GM12878 (cell line): ENCODE measurements at regions not wholly inside any gene's neighbourhood (a gene's known extent, or its start where the extent isn't known, plus 50 kb on each side); places are given as distances from the start of the nearest gene placed in this dataset.

Experiments
- ATAC-seq: fragments of 200-7000 bp; cut with Tn5 transposase; 3 replicates; pipeline ENCODE4 v1.9.1; 2020; ENCODE audit warnings: mild to moderate bottlenecking, moderate library complexity
- BruUV-seq: library from RNA; stranded (reverse); fragments of 400-500 nt; replicated peaks from 2 replicates; lab custom pipeline; 2021; lab: Mats Ljungman, UMichigan
- CTCF ChIA-PET: fragments of 300-600 bp; sonication (Branson Sonifier 250); formaldehyde crosslinking; extraction: SDS; loops from one replicate; lab custom pipeline; 2021; ENCODE audit warnings: inconsistent platforms; lab: Yijun Ruan, JAX
- POLR2A ChIA-PET: fragments of 350-600 bp; formaldehyde crosslinking; extraction: SDS; loops from one replicate; lab custom pipeline; 2021; ENCODE audit warnings: inconsistent platforms; lab: Charles Lee
- RAD21 ChIA-PET: fragments of 300-600 bp; sonication (Branson Sonifier 250); formaldehyde crosslinking; loops from one replicate; lab custom pipeline; 2023; ENCODE audit warnings: antibody characterized with exemption; ENCODE audit not compliant: unreplicated experiment; lab: Charles Lee
- SMC1A ChIA-PET: fragments of 300-600 bp; sonication (Branson Sonifier 250); formaldehyde crosslinking; loops from one replicate; lab custom pipeline; 2023; ENCODE audit not compliant: unreplicated experiment, uncharacterized antibody; lab: Charles Lee
- DNase-seq: peaks from one replicate; pipeline ENCODE4 v3.0.0-alpha.2; 2011; ENCODE audit warnings: low read depth, low spot score
- FAIRE-seq: peaks from 3 replicates; lab custom pipeline; 2011; peaks lifted over from hg19 to GRCh38; lab: Jason Lieb, UNC
- H2AFZ ChIP-seq: 2 replicates; pipeline ENCODE4 v1.6.0; 2011; ENCODE audit warnings: low read depth, low read length, control low read depth; ENCODE audit not compliant: control insufficient read depth
- H3K27ac ChIP-seq: 2 replicates; pipeline ENCODE4 v1.5.1; 2011; ENCODE audit warnings: control low read depth; ENCODE audit not compliant: control insufficient read depth, insufficient read depth
- H3K27me3 ChIP-seq, 2 experiments: replicated peaks in 1 of 2; 2 replicates each; pipeline versions ENCODE4 v1.6.0 to v1.6.1; 2011; ENCODE audit warnings: low read length in 1 of 2; ENCODE audit not compliant: control insufficient read depth in 2 of 2, insufficient read depth in 2 of 2
- H3K36me3 ChIP-seq, 2 experiments: 2 replicates each; pipeline ENCODE4 v1.5.1; 2011; ENCODE audit warnings: low read length in 1 of 2; ENCODE audit not compliant: control insufficient read depth in 2 of 2, insufficient read depth in 2 of 2
- H3K4me1 ChIP-seq: 2 replicates; pipeline ENCODE4 v1.6.1; 2011; ENCODE audit warnings: mild to moderate bottlenecking, low read length, moderate library complexity, mixed read lengths; ENCODE audit not compliant: control insufficient read depth, insufficient read depth
- H3K4me2 ChIP-seq: 2 replicates; pipeline ENCODE4 v1.6.0; 2011; ENCODE audit warnings: control low read depth; ENCODE audit not compliant: control insufficient read depth, insufficient read depth
- H3K4me3 ChIP-seq: fragments of 200-600 bp; sonication (generic); 2 replicates; pipeline ENCODE4 v1.5.1; 2016
- H3K79me2 ChIP-seq: 2 replicates; pipeline ENCODE4 v1.6.0; 2011; ENCODE audit warnings: low read length; ENCODE audit not compliant: control insufficient read depth, insufficient read depth
- H3K9ac ChIP-seq: 2 replicates; pipeline ENCODE4 v1.8.0; 2011; ENCODE audit warnings: low read length, control low read depth, mixed read lengths; ENCODE audit not compliant: control insufficient read depth, insufficient read depth
- H3K9me3 ChIP-seq: replicated peaks from 3 replicates; pipeline ENCODE4 v1.5.1; 2011; ENCODE audit warnings: mild to moderate bottlenecking, low read length; ENCODE audit not compliant: control insufficient read depth, insufficient read depth
- H4K20me1 ChIP-seq: 2 replicates; pipeline ENCODE4 v1.6.0; 2011; ENCODE audit not compliant: control insufficient read depth, insufficient read depth
- CUX1 ChIP-seq: IDR thresholded peaks from 2 replicates; pipeline ENCODE4 v1.6.1; 2012; ENCODE audit warnings: improper control_type of control experiment, low read depth, low read length; ENCODE audit not compliant: insufficient replicate concordance
- NR2F1 ChIP-seq: fragments of 450-650 bp; conservative IDR thresholded peaks from 2 replicates; pipeline ENCODE4 v1.6.1; 2017; ENCODE audit warnings: mild to moderate bottlenecking
- RELA ChIP-seq: fragments of 450-650 bp; IDR thresholded peaks from 2 replicates; pipeline ENCODE4 v1.8.0; 2014; ENCODE audit warnings: borderline replicate concordance; ENCODE audit not compliant: partially characterized antibody
- SP1 ChIP-seq: IDR thresholded peaks from one replicate; pipeline ENCODE4 v1.6.1; 2011; ENCODE audit warnings: low read depth, low read length
- STAT3 ChIP-seq: IDR thresholded peaks from 2 replicates; pipeline ENCODE4 v1.6.1; 2011; ENCODE audit warnings: low read depth, low read length, improper control_type of control experiment
- YY1 ChIP-seq: IDR thresholded peaks from 2 replicates; pipeline ENCODE4 v1.6.1; 2011; ENCODE audit warnings: low read depth, mild to moderate bottlenecking, low read length
- ZNF24 ChIP-seq: fragments of 450-650 bp; IDR thresholded peaks from 2 replicates; pipeline ENCODE4 v1.6.1; 2017; ENCODE audit warnings: antibody characterized with exemption, mild to moderate bottlenecking
- WGBS: methylation state at CpG from one replicate; pipeline ENCODE4 v1.1.6; 2016; ENCODE audit warnings: low lambda C conversion rate; ENCODE audit not compliant: insufficient replicate concordance, insufficient coverage; ENCODE audit errors: missing lambda C conversion rate; 5-methylcytosine and 5-hydroxymethylcytosine counted together
- in situ Hi-C: fragments of 300-500 bp; cut with MboI; formaldehyde crosslinking; loops from 9 replicates; pipeline ENCODE4 v1.14.3; 2018; ENCODE audit warnings: mixed read lengths
- intact Hi-C: fragments of 100-400 bp; cut with micrococcal nuclease; formaldehyde crosslinking; loops from one replicate; pipeline ENCODE4 v1.14.2; 2022; ENCODE audit not compliant: unreplicated experiment
- TF ChIP-seq, protein P1 (sequence below): fragments of 450-650 bp; conservative IDR thresholded peaks from 2 replicates; pipeline ENCODE4 v1.6.1; 2017; ENCODE audit warnings: mild to moderate bottlenecking, moderate library complexity
- TF ChIP-seq, protein P2 (sequence below), 3 experiments: IDR thresholded peaks in 2 of 3; conservative IDR thresholded peaks in 1 of 3; 2 replicates each; pipeline ENCODE4 v1.5.1; 2011; ENCODE audit warnings: low read depth in 3 of 3, low read length in 3 of 3, mild to moderate bottlenecking in 3 of 3, control low read depth in 2 of 3, moderate library complexity in 2 of 3, inconsistent platforms in 1 of 3, mixed read lengths in 1 of 3; ENCODE audit not compliant: control insufficient read depth in 2 of 3, insufficient read depth in 1 of 3; ENCODE audit errors: extremely low read depth in 1 of 3

DNA sequence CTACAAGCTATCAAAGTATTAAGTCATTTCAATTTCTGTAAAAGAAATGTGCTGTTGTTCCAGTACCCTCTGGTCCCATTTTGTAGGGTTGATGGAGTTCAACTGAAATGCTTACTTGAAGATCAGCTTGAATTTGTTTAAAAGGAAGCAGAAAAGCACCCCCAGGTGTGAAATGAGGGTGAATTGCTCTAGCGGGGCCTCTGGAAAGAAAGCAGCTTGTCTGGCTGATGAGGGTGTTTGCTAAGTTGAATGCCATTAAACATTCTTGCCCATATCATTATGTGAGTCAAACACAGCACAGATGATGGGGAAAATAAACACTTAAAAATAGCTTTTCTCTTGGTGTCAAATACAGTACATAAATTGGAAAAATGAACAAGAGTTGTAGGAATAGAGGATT lies 280.3 kb downstream of the RAB38 start (continued):
- TF ChIP-seq CUX1 (no peak), STAT3 (no peak)

GRCh38 chr11:87892291-87892690 lies 283.0 kb downstream of the RAB38 start:
- WGBS = 45% methylated on average over 1 of the region's 1 CpG
- peaks cover 0 to 3% of the 10 kb centered on the region in 2 experiments; a peak in 1 of 4 replicates for H3K27me3 ChIP-seq
- ChIA-PET RAD21 (no interaction called here), POLR2A (no interaction called here), CTCF (no interaction called here), SMC1A (interaction anchor here (1.0 to 1.2 kb wide), 2 partner anchors 10 to 11 kb away, joined by 3 to 5 read pairs; no protein-coding TSS in a partner anchor)
- no peak overlapping the region for H2AFZ ChIP-seq
- H3K36me3 ChIP-seq = no peaks in the 10 kb centered on the region
- H3K9me3 ChIP-seq = no peaks in the 10 kb centered on the region
- FAIRE-seq (no peak), ATAC-seq (no peak), DNase-seq (no peak)
- intact Hi-C loops = no loop called here
- in situ Hi-C loops = no loop called here
- H3K4me2 ChIP-seq = no peak overlapping the region
- BruUV-seq = no TSS peak
- no peaks in the 10 kb centered on the region for H4K20me1 ChIP-seq
- H3K79me2 ChIP-seq = no peaks in the 10 kb centered on the region
- no peaks in the 10 kb centered on the region for H3K4me1 ChIP-seq
- H3K9ac ChIP-seq = no peak overlapping the region
- H3K4me3 ChIP-seq = no peak overlapping the region
- no peak overlapping the region for H3K27ac ChIP-seq
- no peak for TF ChIP-seq RELA
- TF ChIP-seq ZNF24 = no peak
- TF ChIP-seq SP1 = no peak
- no peak for TF ChIP-seq NR2F1
- no peak for TF ChIP-seq YY1
- TF ChIP-seq, protein P1, sequence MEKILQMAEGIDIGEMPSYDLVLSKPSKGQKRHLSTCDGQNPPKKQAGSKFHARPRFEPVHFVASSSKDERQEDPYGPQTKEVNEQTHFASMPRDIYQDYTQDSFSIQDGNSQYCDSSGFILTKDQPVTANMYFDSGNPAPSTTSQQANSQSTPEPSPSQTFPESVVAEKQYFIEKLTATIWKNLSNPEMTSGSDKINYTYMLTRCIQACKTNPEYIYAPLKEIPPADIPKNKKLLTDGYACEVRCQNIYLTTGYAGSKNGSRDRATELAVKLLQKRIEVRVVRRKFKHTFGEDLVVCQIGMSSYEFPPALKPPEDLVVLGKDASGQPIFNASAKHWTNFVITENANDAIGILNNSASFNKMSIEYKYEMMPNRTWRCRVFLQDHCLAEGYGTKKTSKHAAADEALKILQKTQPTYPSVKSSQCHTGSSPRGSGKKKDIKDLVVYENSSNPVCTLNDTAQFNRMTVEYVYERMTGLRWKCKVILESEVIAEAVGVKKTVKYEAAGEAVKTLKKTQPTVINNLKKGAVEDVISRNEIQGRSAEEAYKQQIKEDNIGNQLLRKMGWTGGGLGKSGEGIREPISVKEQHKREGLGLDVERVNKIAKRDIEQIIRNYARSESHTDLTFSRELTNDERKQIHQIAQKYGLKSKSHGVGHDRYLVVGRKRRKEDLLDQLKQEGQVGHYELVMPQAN = no peak
- TF ChIP-seq, protein P2, sequence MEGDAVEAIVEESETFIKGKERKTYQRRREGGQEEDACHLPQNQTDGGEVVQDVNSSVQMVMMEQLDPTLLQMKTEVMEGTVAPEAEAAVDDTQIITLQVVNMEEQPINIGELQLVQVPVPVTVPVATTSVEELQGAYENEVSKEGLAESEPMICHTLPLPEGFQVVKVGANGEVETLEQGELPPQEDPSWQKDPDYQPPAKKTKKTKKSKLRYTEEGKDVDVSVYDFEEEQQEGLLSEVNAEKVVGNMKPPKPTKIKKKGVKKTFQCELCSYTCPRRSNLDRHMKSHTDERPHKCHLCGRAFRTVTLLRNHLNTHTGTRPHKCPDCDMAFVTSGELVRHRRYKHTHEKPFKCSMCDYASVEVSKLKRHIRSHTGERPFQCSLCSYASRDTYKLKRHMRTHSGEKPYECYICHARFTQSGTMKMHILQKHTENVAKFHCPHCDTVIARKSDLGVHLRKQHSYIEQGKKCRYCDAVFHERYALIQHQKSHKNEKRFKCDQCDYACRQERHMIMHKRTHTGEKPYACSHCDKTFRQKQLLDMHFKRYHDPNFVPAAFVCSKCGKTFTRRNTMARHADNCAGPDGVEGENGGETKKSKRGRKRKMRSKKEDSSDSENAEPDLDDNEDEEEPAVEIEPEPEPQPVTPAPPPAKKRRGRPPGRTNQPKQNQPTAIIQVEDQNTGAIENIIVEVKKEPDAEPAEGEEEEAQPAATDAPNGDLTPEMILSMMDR (IDR thresholded peaks at IDR 0.05 in 2 of 3, conservative IDR thresholded peaks at IDR 0.05 in 1 of 3; ENCODE audit: control insufficient read depth in 2 of 3, extremely low read depth in 1 of 3, insufficient read depth in 1 of 3, low read depth in 3 of 3, low read length in 3 of 3) = no peak
